ENCODE measurements at regions not wholly inside any gene's neighbourhood (a gene's known extent, or its start where the extent isn't known, plus 50 kb on each side); places are given as distances from the start of the nearest gene placed in this dataset.

- H4K20me1 ChIP-seq (ENCODE audit: insufficient read depth, low read length): no peaks in the 10 kb centered on the region
- no peaks in the 10 kb centered on the region for H3K27me3 ChIP-seq (ENCODE audit: control insufficient read depth in 1 of 2, insufficient read depth in 2 of 2, low read length in 2 of 2)
- no peak overlapping the region for H3K9ac ChIP-seq (ENCODE audit: insufficient read depth, low read depth, low read length)
- intact Hi-C loops (cut with micrococcal nuclease; ENCODE audit: unreplicated experiment): no loop called here
- BruUV-seq (replicated peaks): no TSS peak
- DNase-seq (ENCODE audit: low spot score) (no peak), ATAC-seq (no peak), FAIRE-seq (no peak)
- ChIA-PET POLR2A (no interaction called here), CTCF (ENCODE audit: low intra/inter-chr PET ratio, low total read pairs) (no interaction called here)
- H3K4me3 ChIP-seq (replicated peaks in 1 of 3; ENCODE audit: insufficient read depth in 1 of 3, low read depth in 2 of 3, low read length in 3 of 3): no peak overlapping the region
- H3K4me2 ChIP-seq (ENCODE audit: low read depth, low read length): no peak overlapping the region
- H2AFZ ChIP-seq (ENCODE audit: low read length): no peak overlapping the region
- H3K27ac ChIP-seq (ENCODE audit: extremely low read length, insufficient read depth, low read length): no peak overlapping the region
- TF ChIP-seq SUZ12 (IDR thresholded peaks at IDR 0.05; ENCODE audit: low read depth, low read length): no peak
- TF ChIP-seq ZNF746 (CRISPR knock-in tag; IDR thresholded peaks at IDR 0.05): no peak
- no peak for TF ChIP-seq IRF1 (CRISPR knock-in tag; IDR thresholded peaks at IDR 0.05; ENCODE audit: low read depth)
- no peak for TF ChIP-seq EEA1 (CRISPR knock-in tag; IDR thresholded peaks at IDR 0.05; ENCODE audit: borderline replicate concordance)
- TF ChIP-seq ZSCAN22 (CRISPR knock-in tag; IDR thresholded peaks at IDR 0.05): no peak
- WGBS (ENCODE audit: low lambda C conversion rate): 54% methylated on average over 7 of the region's 7 CpGs
- H3K4me1 ChIP-seq (ENCODE audit: insufficient read depth, low read length): 0 out of 2 replicates have a peak, but pooled peaks cover 11% of the 10 kb centered on the region
- no peaks in the 10 kb centered on the region for H3K79me2 ChIP-seq (ENCODE audit: insufficient read depth, low read length)
- no peaks in the 10 kb centered on the region for H3K9me3 ChIP-seq (ENCODE audit: low read length)
- in situ Hi-C loops (cut with HindIII; ENCODE audit: extremely low pct_ligation_motif_present, low pct_unique_long_range_greater_than_20kb): no loop called here
- H3K36me3 ChIP-seq (replicated peaks in 1 of 2; ENCODE audit: control insufficient read depth in 1 of 2, insufficient read depth in 2 of 2, low read length in 2 of 2): no peaks in the 10 kb centered on the region
Measured at GRCh38 chr15:56783156-56783856, 50.0 kb upstream of the ZNF280D start.

Small RNA genes in the stretch of these regions (small RNA-seq; reads per million reads assigned to genes)
- gene AC090517.1 (ENCODE audit: insufficient read depth in 2 of 3, insufficient read length in 3 of 3, low read depth in 2 of 3, low replicate concordance in 1 of 3): 0 reads per million in 3 experiments
- gene AC090517.3 (ENCODE audit: insufficient read depth in 2 of 3, insufficient read length in 3 of 3, low read depth in 2 of 3, low replicate concordance in 1 of 3): 0 reads per million in 3 experiments
